Gastroesophageal sphincter (tissue), 3 donors: ENCODE measurements at regions not wholly inside any gene's neighbourhood (a gene's known extent, or its start where the extent isn't known, plus 50 kb on each side); places are given as distances from the start of the nearest gene placed in this dataset.

Experiments used
- CTCF ChIP-seq, 4 experiments: fragments of 200-600 bp in 2 of 4; fragments of 450-650 bp in 2 of 4; sonication (generic) in 1 of 4; IDR thresholded peaks; one replicate each; pipeline ENCODE4 v1.5.1; 2017 to 2019; ENCODE audit warnings: antibody characterized with exemption in 4 of 4, mild to moderate bottlenecking in 2 of 4, moderate library complexity in 2 of 4
- POLR2A ChIP-seq, 2 donors: fragments of 450-650 bp; IDR thresholded peaks; one replicate each; pipeline ENCODE4 v1.6.1; 2017; ENCODE audit warnings: antibody characterized with exemption in 2 of 2, mild to moderate bottlenecking in 2 of 2, moderate library complexity in 1 of 2

- no peak for TF ChIP-seq POLR2A (IDR thresholded peaks at IDR 0.05)
- TF ChIP-seq CTCF (IDR thresholded peaks at IDR 0.05), result no peak
Observed at GRCh38 chr9:82612942-82613341, 450.0 kb downstream of the RASEF start.
